Keratinocyte (primary cell): ENCODE measurements at regions not wholly inside any gene's neighbourhood (a gene's known extent, or its start where the extent isn't known, plus 50 kb on each side); places are given as distances from the start of the nearest gene placed in this dataset.

ENCODE experiments used
- DNase-seq: peaks from one replicate; pipeline ENCODE4 v3.0.0-alpha.2; 2011; ENCODE audit warnings: low read depth, missing footprints, low spot score
- FAIRE-seq: peaks from 2 replicates; lab custom pipeline; 2011; peaks lifted over from hg19 to GRCh38; lab: Jason Lieb, UNC
- H2AFZ ChIP-seq: 2 replicates; pipeline ENCODE4 v1.6.0; 2012; ENCODE audit warnings: low read length, control low read depth, inconsistent platforms; ENCODE audit not compliant: control insufficient read depth
- H3K27ac ChIP-seq: 2 replicates; pipeline ENCODE4 v1.5.1; 2011; ENCODE audit warnings: low read length; ENCODE audit not compliant: control insufficient read depth, insufficient read depth
- H3K27me3 ChIP-seq: 3 replicates; pipeline ENCODE4 v1.6.0; 2011; ENCODE audit warnings: low read length; ENCODE audit not compliant: control insufficient read depth, insufficient read depth; ENCODE audit errors: extremely low read depth
- H3K36me3 ChIP-seq, 2 experiments: 2 replicates in 1 of 2; 3 replicates in 1 of 2; pipeline ENCODE4 v1.5.1; 2011; ENCODE audit warnings: low read length in 2 of 2, mild to moderate bottlenecking in 1 of 2; ENCODE audit not compliant: control insufficient read depth in 2 of 2, insufficient read depth in 2 of 2; ENCODE audit errors: extremely low read depth in 1 of 2
- H3K4me1 ChIP-seq: 3 replicates; pipeline ENCODE4 v1.5.1; 2011; ENCODE audit warnings: low read length; ENCODE audit not compliant: control insufficient read depth, insufficient read depth; ENCODE audit errors: extremely low read depth
- H3K4me2 ChIP-seq: 3 replicates; pipeline ENCODE4 v1.6.0; 2011; ENCODE audit warnings: low read depth, low read length; ENCODE audit not compliant: control insufficient read depth, insufficient read depth; ENCODE audit errors: extremely low read depth
- H3K4me3 ChIP-seq, 3 experiments: fragments of 200-600 bp in 1 of 3; sonication (generic) in 1 of 3; 2 replicates in 2 of 3; 3 replicates in 1 of 3; pipeline ENCODE4 v1.5.1; 2011 to 2016; ENCODE audit warnings: low read length in 3 of 3, mild to moderate bottlenecking in 3 of 3, control low read depth in 2 of 3, inconsistent platforms in 1 of 3, low read depth in 1 of 3, mixed read lengths in 1 of 3, mixed run types in 1 of 3, moderate library complexity in 1 of 3; ENCODE audit not compliant: control insufficient read depth in 2 of 3, insufficient read depth in 2 of 3; ENCODE audit errors: extremely low read depth in 1 of 3
- H3K79me2 ChIP-seq: 2 replicates; pipeline ENCODE4 v1.6.0; 2012; ENCODE audit warnings: low read length; ENCODE audit not compliant: control insufficient read depth, insufficient read depth
- H3K9ac ChIP-seq: 3 replicates; pipeline ENCODE4 v1.6.0; 2011; ENCODE audit warnings: low read length; ENCODE audit not compliant: control insufficient read depth, insufficient read depth; ENCODE audit errors: extremely low read depth
- H3K9me1 ChIP-seq: 3 replicates; pipeline ENCODE4 v1.6.0; 2011; ENCODE audit warnings: low read length; ENCODE audit not compliant: control insufficient read depth, insufficient read depth; ENCODE audit errors: extremely low read depth
- H3K9me3 ChIP-seq: 2 replicates; pipeline ENCODE4 v1.5.1; 2012; ENCODE audit warnings: low read depth, low read length; ENCODE audit not compliant: control insufficient read depth
- H4K20me1 ChIP-seq: 3 replicates; pipeline ENCODE4 v1.6.0; 2011; ENCODE audit warnings: low read length; ENCODE audit not compliant: control insufficient read depth, insufficient read depth; ENCODE audit errors: extremely low read depth
- CTCF ChIP-seq, 3 experiments: IDR thresholded peaks in 1 of 3; conservative IDR thresholded peaks in 1 of 3; optimal IDR thresholded peaks in 1 of 3; 2 replicates in 2 of 3; 3 replicates in 1 of 3; pipeline versions ENCODE3 to v1.5.1; 2011; ENCODE audit warnings: low read length in 3 of 3, mild to moderate bottlenecking in 3 of 3, moderate library complexity in 2 of 3, control low read depth in 1 of 3, inconsistent platforms in 1 of 3; ENCODE audit not compliant: insufficient read depth in 2 of 3; ENCODE audit errors: extremely low read depth in 1 of 3
- EZH2 ChIP-seq: IDR thresholded peaks from one replicate; pipeline ENCODE4 v1.6.1; 2012; ENCODE audit warnings: inconsistent platforms, mild to moderate bottlenecking, low read length, moderate library complexity
- dilution Hi-C: fragments of 300-500 bp; cut with MboI; formaldehyde crosslinking; loops from one replicate; pipeline ENCODE4 v1.7.0; 2020; ENCODE audit warnings: low sequenced_read_pairs; ENCODE audit not compliant: extremely low pct_ligation_motif_present

DNA sequence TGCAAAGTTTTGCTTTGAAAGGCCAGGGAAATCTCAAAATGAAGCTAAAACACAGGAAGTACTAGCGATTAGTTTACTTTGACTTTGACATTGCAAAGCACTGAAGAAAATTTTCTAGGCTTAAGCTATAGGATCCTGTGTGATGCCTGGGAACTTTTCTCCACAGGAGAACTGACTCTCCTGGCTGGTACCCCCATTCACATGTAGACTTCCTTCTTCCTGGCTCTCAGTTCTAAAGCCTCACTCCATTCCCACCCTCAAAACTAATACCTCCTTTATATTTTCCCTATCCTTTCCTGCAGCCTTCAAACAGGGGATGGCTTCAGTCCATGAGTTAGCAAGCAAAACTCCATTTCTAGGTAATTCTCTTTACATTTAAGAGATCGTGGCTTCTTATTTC is 189.5 kb downstream of the SLITRK1 start:
- no peaks in the 10 kb centered on the region for H3K9me1 ChIP-seq
- TF ChIP-seq CTCF (optimal IDR thresholded peaks at IDR 0.05 in 1 of 3, IDR thresholded peaks at IDR 0.05 in 1 of 3, conservative IDR thresholded peaks at IDR 0.05 in 1 of 3; ENCODE audit: extremely low read depth in 1 of 3, insufficient read depth in 2 of 3, low read length in 3 of 3) (no peak), EZH2 (no peak)
- no peak overlapping the region for H3K27ac ChIP-seq
- H3K79me2 ChIP-seq: no peaks in the 10 kb centered on the region
- no peaks in the 10 kb centered on the region for H3K4me1 ChIP-seq
- H3K9me3 ChIP-seq: no peaks in the 10 kb centered on the region
- dilution Hi-C loops: no loop called here
- no peak overlapping the region for H3K4me2 ChIP-seq
- FAIRE-seq (no peak), DNase-seq (no peak)
- no peak overlapping the region for H2AFZ ChIP-seq
- H3K4me3 ChIP-seq: no peak overlapping the region
- H3K27me3 ChIP-seq: no peaks in the 10 kb centered on the region
- H4K20me1 ChIP-seq: no peaks in the 10 kb centered on the region
- H3K9ac ChIP-seq: no peak overlapping the region
- H3K36me3 ChIP-seq: no peaks in the 10 kb centered on the region

GRCh38 chr13:83691966-83692365 is 190.3 kb downstream of the SLITRK1 start:
- DNase-seq: no peak
- TF ChIP-seq EZH2: no peak
- no peak for TF ChIP-seq CTCF (optimal IDR thresholded peaks at IDR 0.05 in 1 of 3, IDR thresholded peaks at IDR 0.05 in 1 of 3, conservative IDR thresholded peaks at IDR 0.05 in 1 of 3; ENCODE audit: extremely low read depth in 1 of 3, insufficient read depth in 2 of 3, low read length in 3 of 3)
- Histone ChIP-seq H3K4me1 (no peaks in the 10 kb centered on the region), H4K20me1 (no peaks in the 10 kb centered on the region), H3K9me3 (no peaks in the 10 kb centered on the region), H3K27me3 (no peaks in the 10 kb centered on the region), H3K79me2 (no peaks in the 10 kb centered on the region), H3K4me2 (no peak overlapping the region), H2AFZ (no peak overlapping the region), H3K9ac (no peak overlapping the region), H3K27ac (no peak overlapping the region), H3K36me3 (no peaks in the 10 kb centered on the region), H3K4me3 (no peak overlapping the region), H3K9me1 (no peaks in the 10 kb centered on the region)
- no peak for FAIRE-seq
- dilution Hi-C loops: no loop called here
